ENCODE measurements at regions not wholly inside any gene's neighbourhood (a gene's known extent, or its start where the extent isn't known, plus 50 kb on each side); places are given as distances from the start of the nearest gene placed in this dataset.
"Not testable (repeated sequence)": the region's sequence is repeated elsewhere in the genome, so short reads cannot be mapped to it uniquely, and the experiment has no call there.

DNA sequence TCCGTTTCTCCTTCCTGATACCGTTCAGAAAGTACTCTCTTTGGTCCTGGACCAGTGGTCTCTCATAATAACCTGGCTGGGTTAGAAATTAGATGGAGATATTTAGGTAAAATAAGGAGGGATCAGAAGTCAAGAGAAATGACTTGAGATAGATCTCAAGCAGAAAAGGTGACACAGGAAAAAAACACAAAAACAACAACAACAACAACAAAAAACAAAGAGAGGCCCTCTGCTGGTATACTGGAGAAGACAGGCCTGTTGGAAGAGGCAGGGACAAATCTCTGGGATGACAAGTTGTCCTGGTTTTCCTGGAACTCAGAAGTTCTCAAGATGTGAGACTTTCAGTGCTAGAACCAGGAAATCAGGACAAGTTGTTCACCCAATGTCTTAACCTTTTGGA, 430.5 kb downstream of the SHISA9 start:
- intact Hi-C loops (cut with DNase I), result no loop called here

DNA sequence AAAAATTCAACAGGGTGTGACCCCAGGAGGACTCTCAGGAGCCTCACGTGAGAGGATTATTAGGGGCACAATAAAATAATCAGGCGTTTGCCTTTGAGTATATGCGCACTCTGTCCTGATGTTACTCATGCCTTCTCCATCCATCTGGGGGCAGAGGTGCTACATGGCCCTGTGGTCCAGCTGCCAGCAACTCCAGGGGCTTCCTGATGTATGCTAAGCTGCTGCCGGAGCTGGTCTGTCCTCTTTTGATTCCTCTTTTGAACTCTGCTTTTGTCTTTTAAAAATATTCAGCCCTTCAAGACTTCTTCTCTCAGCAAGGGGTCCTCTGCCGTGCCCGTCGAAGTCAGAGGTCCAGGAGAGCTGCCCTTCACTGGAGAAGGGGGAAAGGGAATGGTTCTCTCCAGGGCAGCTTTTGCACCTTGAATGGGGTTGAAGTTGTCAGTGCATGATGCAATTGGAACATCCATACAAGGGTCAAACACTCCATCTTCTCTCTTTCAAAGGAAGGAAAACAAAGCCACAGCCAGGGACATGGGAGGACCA, 431.4 kb downstream of the SHISA9 start:
- Histone ChIP-seq H3K4me3 (no peak overlapping the region), H3K27me3 (no peaks in the 10 kb centered on the region), H3K4me1 (no peaks in the 10 kb centered on the region), H3K27ac (no peak overlapping the region), H3K36me3 (no peaks in the 10 kb centered on the region), H3K9me3 (no peaks in the 10 kb centered on the region)
- 57 to 74% methylated on average over 4 to 7 of the region's 7 CpGs for WGBS, 2 donors
- TF ChIP-seq, protein P1, sequence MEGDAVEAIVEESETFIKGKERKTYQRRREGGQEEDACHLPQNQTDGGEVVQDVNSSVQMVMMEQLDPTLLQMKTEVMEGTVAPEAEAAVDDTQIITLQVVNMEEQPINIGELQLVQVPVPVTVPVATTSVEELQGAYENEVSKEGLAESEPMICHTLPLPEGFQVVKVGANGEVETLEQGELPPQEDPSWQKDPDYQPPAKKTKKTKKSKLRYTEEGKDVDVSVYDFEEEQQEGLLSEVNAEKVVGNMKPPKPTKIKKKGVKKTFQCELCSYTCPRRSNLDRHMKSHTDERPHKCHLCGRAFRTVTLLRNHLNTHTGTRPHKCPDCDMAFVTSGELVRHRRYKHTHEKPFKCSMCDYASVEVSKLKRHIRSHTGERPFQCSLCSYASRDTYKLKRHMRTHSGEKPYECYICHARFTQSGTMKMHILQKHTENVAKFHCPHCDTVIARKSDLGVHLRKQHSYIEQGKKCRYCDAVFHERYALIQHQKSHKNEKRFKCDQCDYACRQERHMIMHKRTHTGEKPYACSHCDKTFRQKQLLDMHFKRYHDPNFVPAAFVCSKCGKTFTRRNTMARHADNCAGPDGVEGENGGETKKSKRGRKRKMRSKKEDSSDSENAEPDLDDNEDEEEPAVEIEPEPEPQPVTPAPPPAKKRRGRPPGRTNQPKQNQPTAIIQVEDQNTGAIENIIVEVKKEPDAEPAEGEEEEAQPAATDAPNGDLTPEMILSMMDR (IDR thresholded peaks at IDR 0.05), result no peak
- TF ChIP-seq POLR2A (IDR thresholded peaks at IDR 0.05), result no peak
- DNase-seq, result no peak
- intact Hi-C loops (cut with DNase I), result no loop called here

More for the DNA sequence above, 430.5 kb downstream of the SHISA9 start:
- no peak overlapping the region for H3K27ac ChIP-seq
- no peaks in the 10 kb centered on the region for H3K4me1 ChIP-seq
- H3K36me3 ChIP-seq, result no peaks in the 10 kb centered on the region
- 91 to 93% methylated on average over 2 of the region's 2 CpGs for WGBS, 2 donors
- no peaks in the 10 kb centered on the region for H3K27me3 ChIP-seq
- DNase-seq, result no peak
- TF ChIP-seq, protein P1 (IDR thresholded peaks at IDR 0.05), result no peak
- TF ChIP-seq POLR2A (IDR thresholded peaks at IDR 0.05), result no peak
- H3K9me3 ChIP-seq, result no peaks in the 10 kb centered on the region
- no peak overlapping the region for H3K4me3 ChIP-seq

DNA sequence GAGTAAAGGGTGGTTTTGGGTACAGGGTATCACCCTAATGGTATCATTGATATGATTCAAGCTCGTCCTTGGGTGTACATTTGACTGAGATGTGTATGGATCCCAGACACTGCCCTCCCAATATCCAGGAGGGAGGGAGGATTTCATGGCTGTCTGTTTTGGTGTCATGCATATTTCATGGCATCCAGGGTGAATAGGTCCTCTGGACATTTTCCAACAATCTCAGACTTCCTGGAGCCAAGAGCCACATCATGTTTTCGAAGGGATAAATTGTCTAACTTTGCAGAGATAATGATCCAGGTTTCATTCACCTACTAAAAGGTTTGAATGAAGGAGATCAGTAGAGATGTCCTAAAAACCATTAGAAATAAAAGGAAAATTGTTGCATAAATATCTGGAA, 431.9 kb downstream of the SHISA9 start:
- Histone ChIP-seq H3K4me1 (no peaks in the 10 kb centered on the region), H3K27me3 (no peaks in the 10 kb centered on the region), H3K4me3 (no peak overlapping the region), H3K27ac (no peak overlapping the region), H3K36me3 (no peaks in the 10 kb centered on the region), H3K9me3 (no peaks in the 10 kb centered on the region)
- TF ChIP-seq, protein P1 (IDR thresholded peaks at IDR 0.05), result no peak
- no peak for TF ChIP-seq POLR2A (IDR thresholded peaks at IDR 0.05)
- intact Hi-C loops (cut with DNase I), result no loop called here
- WGBS, 2 donors, result 49 to 69% methylated on average over 2 of the region's 2 CpGs
- no peak for DNase-seq

DNA sequence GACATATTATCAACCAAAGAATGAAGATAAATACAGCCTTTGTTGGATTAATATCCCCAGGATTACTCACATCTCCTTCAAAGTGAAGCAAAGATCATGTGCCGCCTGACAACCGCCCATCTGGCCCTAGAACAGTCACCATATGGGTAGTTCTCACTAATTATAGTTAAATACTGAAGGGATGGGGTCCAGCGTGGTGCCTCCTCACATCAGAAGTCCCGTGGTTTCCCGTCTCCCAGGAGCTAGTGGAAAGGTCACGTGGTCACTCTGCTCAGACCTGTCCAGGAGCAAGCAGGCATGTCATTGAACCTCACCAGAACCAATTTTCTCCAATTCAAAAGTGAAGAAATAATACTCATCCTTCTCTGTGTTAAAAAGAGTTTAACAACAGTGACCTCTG, 434.5 kb downstream of the SHISA9 start:
- Histone ChIP-seq H3K4me3 (no peak overlapping the region), H3K36me3 (no peaks in the 10 kb centered on the region), H3K27me3 (no peaks in the 10 kb centered on the region), H3K27ac (no peak overlapping the region), H3K9me3 (no peaks in the 10 kb centered on the region), H3K4me1 (no peaks in the 10 kb centered on the region)
- WGBS, 2 donors, result 66 to 73% methylated on average over 6 of the region's 6 CpGs
- intact Hi-C loops (cut with DNase I), result no loop called here
- no peak for DNase-seq
- TF ChIP-seq POLR2A (IDR thresholded peaks at IDR 0.05), result no peak
- TF ChIP-seq, protein P1 (IDR thresholded peaks at IDR 0.05), result no peak

DNA sequence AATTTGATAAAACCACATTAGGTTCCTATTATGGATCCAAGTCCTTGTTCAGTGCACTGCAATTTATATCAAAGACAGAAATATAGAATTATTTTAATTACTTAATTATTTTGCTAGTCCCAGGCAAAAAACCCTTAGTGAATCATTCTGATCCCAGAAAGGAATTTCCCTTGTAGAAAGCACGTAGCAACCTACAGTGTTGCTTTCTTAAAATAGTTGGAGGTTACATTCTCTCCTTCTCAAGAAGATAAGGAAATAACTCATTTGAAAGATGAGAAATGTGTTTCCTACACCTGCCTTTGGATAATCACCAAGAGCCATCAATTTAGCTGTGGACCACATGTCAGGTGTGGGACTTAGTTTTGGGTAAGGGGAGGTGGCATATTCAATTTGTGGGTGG, 434.9 kb downstream of the SHISA9 start:
- TF ChIP-seq, protein P1 (IDR thresholded peaks at IDR 0.05), result no peak
- no peak for TF ChIP-seq POLR2A (IDR thresholded peaks at IDR 0.05)
- DNase-seq, result no peak
- no peaks in the 10 kb centered on the region for H3K4me1 ChIP-seq
- 50 to 57% methylated on average over 1 of the region's 1 CpG for WGBS, 2 donors
- no peaks in the 10 kb centered on the region for H3K27me3 ChIP-seq
- H3K36me3 ChIP-seq, result no peaks in the 10 kb centered on the region
- H3K9me3 ChIP-seq, result no peaks in the 10 kb centered on the region
- no peak overlapping the region for H3K4me3 ChIP-seq
- intact Hi-C loops (cut with DNase I), result no loop called here
- no peak overlapping the region for H3K27ac ChIP-seq

DNA sequence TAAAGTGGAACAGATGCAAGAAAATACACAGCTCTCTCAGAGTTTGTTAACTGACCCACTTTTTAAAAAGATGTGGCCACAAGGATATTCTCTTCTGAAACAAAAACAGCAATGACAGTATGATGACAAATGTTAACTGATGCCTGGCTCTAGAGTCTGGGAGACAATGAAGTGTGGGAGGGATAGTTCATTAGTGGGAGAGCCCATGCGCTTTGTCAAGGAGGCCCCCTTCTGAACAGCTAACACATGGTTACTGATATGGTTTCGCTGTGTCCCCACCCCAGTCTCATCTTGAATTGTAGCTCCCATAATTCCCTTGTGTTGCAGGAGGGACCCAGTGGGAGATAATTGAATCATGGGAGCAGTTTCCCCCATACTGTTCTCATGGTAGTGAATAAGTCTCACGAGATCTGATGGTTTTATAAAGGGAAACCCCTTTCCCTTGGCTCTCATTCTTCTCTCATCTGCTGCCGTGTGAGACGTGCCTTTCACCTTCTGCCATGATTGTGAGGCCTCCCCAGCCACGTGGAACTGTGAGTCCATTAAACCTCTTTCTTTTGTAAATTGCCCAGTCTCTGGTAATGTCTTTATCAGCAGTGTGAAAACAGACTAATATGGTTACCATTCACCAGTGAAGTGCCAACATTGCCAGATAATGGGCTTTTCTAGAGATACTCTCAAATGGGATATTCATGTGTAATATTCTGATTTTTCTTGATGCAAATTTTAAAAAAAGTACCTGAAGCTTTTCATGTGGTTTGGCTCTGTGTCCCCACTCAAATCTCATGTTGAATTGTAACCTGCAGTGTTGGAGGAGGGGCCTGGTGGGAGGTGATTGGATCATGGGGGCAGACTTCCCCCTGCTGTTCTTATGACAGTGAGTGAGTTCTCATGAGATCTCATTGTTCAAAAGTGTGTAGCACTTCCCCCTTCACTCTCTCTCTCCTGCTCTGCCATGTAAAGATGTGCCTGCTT, 435.8 kb downstream of the SHISA9 start:
- H3K4me3 ChIP-seq; H3K4me1 ChIP-seq; H3K27me3 ChIP-seq; H3K36me3 ChIP-seq; H3K9me3 ChIP-seq; DNase-seq; intact Hi-C loops (cut with DNase I); H3K27ac ChIP-seq: not testable (repeated sequence)
- WGBS, 2 donors, result 69 to 70% methylated on average over 5 of the region's 6 CpGs
